Testis (tissue), 2 donors: ENCODE measurements at regions not wholly inside any gene's neighbourhood (a gene's known extent, or its start where the extent isn't known, plus 50 kb on each side); places are given as distances from the start of the nearest gene placed in this dataset.

Experiments
- DNase-seq: peaks from one replicate; pipeline ENCODE4 v3.0.0-alpha.2; 2019
- H3K27ac ChIP-seq, 2 donors: fragments of 200-600 bp; sonication (generic); one replicate each; pipeline ENCODE4 v1.5.1; 2019
- H3K27me3 ChIP-seq: fragments of 200-600 bp; sonication (generic); one replicate; pipeline ENCODE4 v1.5.1; 2019
- H3K36me3 ChIP-seq: fragments of 200-600 bp; sonication (generic); one replicate; pipeline ENCODE4 v1.5.1; 2017; ENCODE audit warnings: low read depth; ENCODE audit errors: missing control alignments
- H3K4me1 ChIP-seq: fragments of 200-600 bp; sonication (generic); one replicate; pipeline ENCODE4 v1.5.1; 2019
- H3K4me3 ChIP-seq, 2 donors: fragments of 200-600 bp; sonication (generic); one replicate each; pipeline ENCODE4 v1.5.1; 2017 to 2019
- H3K9me3 ChIP-seq: fragments of 200-600 bp; sonication (generic); one replicate; pipeline ENCODE4 v1.5.1; 2017
- POLR2A ChIP-seq: fragments of 450-650 bp; IDR thresholded peaks from one replicate; pipeline ENCODE4 v1.6.1; 2017; ENCODE audit warnings: antibody characterized with exemption, mild to moderate bottlenecking, moderate library complexity
- WGBS, 2 donors: methylation state at CpG; one replicate each; pipeline ENCODE4 v1.1.5; 2018; 5-methylcytosine and 5-hydroxymethylcytosine counted together
- intact Hi-C: fragments of 100-400 bp; cut with DNase I; formaldehyde crosslinking; loops from one replicate; pipeline ENCODE4 v1.15.1; 2023; ENCODE audit warnings: low total_unique reads
- TF ChIP-seq, protein P1 (sequence below), 3 experiments: fragments of 450-650 bp in 2 of 3; fragments of 200-600 bp in 1 of 3; sonication (generic) in 1 of 3; IDR thresholded peaks; one replicate each; pipeline ENCODE4 v1.5.1; 2016 to 2019; ENCODE audit warnings: antibody characterized with exemption in 3 of 3, mild to moderate bottlenecking in 2 of 3, moderate library complexity in 1 of 3

DNA sequence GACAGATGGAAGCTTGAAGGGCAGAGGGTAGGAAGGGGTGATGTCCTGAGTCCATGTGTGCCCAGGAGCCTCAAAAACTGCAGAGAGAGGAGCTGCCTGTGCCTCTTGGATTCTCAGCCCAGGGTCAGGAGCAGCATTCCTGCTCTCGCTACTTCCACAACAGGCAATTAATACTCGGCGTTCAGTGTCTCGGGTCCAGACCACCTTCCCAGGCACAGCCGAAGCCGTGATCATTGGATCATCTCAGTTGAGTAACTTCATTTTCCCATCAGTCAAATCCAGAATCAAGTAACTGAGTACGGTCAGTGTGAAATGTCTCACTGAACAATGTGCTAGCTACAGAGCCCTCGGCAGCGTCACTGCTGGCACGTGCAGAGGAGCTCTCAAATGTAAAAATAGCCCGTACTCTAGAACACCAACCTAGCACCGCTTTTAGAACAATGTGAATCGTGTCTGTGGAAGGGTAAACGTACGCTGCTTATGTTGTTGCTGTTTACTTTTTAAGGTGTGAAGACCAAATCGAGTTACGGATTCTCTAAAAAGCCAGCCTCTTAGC lies 63.5 kb upstream of the IRX4 start:
- no peak for DNase-seq
- no peak overlapping the region for H3K27ac ChIP-seq
- TF ChIP-seq, protein P1, sequence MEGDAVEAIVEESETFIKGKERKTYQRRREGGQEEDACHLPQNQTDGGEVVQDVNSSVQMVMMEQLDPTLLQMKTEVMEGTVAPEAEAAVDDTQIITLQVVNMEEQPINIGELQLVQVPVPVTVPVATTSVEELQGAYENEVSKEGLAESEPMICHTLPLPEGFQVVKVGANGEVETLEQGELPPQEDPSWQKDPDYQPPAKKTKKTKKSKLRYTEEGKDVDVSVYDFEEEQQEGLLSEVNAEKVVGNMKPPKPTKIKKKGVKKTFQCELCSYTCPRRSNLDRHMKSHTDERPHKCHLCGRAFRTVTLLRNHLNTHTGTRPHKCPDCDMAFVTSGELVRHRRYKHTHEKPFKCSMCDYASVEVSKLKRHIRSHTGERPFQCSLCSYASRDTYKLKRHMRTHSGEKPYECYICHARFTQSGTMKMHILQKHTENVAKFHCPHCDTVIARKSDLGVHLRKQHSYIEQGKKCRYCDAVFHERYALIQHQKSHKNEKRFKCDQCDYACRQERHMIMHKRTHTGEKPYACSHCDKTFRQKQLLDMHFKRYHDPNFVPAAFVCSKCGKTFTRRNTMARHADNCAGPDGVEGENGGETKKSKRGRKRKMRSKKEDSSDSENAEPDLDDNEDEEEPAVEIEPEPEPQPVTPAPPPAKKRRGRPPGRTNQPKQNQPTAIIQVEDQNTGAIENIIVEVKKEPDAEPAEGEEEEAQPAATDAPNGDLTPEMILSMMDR (IDR thresholded peaks at IDR 0.05): no peak
- no peak for TF ChIP-seq POLR2A
- H3K4me1 ChIP-seq: no peaks in the 10 kb centered on the region
- no peaks in the 10 kb centered on the region for H3K36me3 ChIP-seq
- no peak overlapping the region for H3K4me3 ChIP-seq
- 84 to 89% methylated on average over 17 of the region's 17 CpGs for WGBS, 2 donors
- H3K27me3 ChIP-seq: no peaks in the 10 kb centered on the region
- H3K9me3 ChIP-seq: no peaks in the 10 kb centered on the region
- intact Hi-C loops: no loop called here

GRCh38 chr5:1945606-1946005 lies 62.9 kb upstream of the IRX4 start:
- TF ChIP-seq, protein P1 (IDR thresholded peaks at IDR 0.05): no peak
- no peak for TF ChIP-seq POLR2A
- 84 to 85% methylated on average over 13 of the region's 13 CpGs for WGBS, 2 donors
- Histone ChIP-seq H3K9me3 (no peaks in the 10 kb centered on the region), H3K27ac (no peak overlapping the region), H3K4me1 (no peaks in the 10 kb centered on the region), H3K27me3 (no peaks in the 10 kb centered on the region), H3K4me3 (no peak overlapping the region), H3K36me3 (no peaks in the 10 kb centered on the region)
- intact Hi-C loops: no loop called here
- no peak for DNase-seq

- no peak overlapping the region for H3K27ac ChIP-seq
- 80 to 81% methylated on average over 10 of the region's 10 CpGs for WGBS, 2 donors
- no peaks in the 10 kb centered on the region for H3K9me3 ChIP-seq
- H3K4me1 ChIP-seq: no peaks in the 10 kb centered on the region
- no peaks in the 10 kb centered on the region for H3K36me3 ChIP-seq
- H3K4me3 ChIP-seq: no peak overlapping the region
- DNase-seq: no peak
- TF ChIP-seq POLR2A: no peak
- TF ChIP-seq, protein P1 (IDR thresholded peaks at IDR 0.05): no peak
- intact Hi-C loops: no loop called here
- no peaks in the 10 kb centered on the region for H3K27me3 ChIP-seq
Observed at GRCh38 chr5:1944408-1944807, 61.7 kb upstream of the IRX4 start.

DNA sequence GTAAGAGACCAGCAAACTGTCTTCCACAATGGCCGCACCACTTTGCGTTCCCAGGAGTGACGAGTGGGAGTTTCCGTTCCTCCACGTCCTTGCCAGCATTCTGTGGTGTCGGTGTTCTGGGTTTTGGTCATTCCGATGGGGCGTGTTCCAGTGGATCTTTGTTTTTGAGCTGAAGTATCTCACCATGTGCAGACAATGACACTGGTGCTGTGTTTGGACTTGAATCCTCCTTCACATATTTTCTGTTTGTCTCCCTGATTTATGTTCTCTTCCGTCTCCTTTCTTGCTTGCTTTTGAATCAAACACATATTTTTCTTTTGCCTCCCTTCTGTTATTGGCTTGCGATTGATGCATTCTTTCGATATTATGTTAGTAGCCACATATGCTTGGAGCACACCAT lies 60.8 kb upstream of the IRX4 start:
- H3K9me3 ChIP-seq: no peaks in the 10 kb centered on the region
- H3K36me3 ChIP-seq: no peaks in the 10 kb centered on the region
- no peaks in the 10 kb centered on the region for H3K27me3 ChIP-seq
- no peak for TF ChIP-seq POLR2A
- TF ChIP-seq, protein P1 (IDR thresholded peaks at IDR 0.05): no peak
- intact Hi-C loops: no loop called here
- H3K4me3 ChIP-seq: no peak overlapping the region
- H3K27ac ChIP-seq: no peak overlapping the region
- 75 to 87% methylated on average over 11 of the region's 11 CpGs for WGBS, 2 donors
- no peak for DNase-seq
- H3K4me1 ChIP-seq: no peaks in the 10 kb centered on the region

DNA sequence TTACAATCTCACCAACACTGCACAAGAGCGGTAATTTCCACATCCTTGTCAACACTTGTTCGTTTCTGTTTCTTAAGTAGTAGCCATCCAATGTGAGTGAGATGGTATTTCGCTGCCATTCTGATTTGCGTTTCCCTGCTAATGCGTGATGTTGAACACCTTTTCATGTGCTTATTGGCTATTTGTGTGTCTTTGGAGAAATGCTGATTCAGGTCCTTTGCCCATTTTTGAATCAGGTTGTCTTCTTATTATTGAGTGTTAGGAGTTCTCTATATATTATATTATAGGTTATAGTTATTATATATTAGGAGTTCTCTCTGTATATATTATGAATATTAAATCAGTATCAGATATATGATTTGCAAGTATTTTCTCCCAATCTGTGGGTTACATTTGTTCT lies 59.9 kb upstream of the IRX4 start:
- 94 to 95% methylated on average over 5 of the region's 5 CpGs for WGBS, 2 donors
- Histone ChIP-seq H3K4me1 (no peaks in the 10 kb centered on the region), H3K9me3 (no peaks in the 10 kb centered on the region), H3K27ac (no peak overlapping the region), H3K27me3 (no peaks in the 10 kb centered on the region), H3K4me3 (no peak overlapping the region), H3K36me3 (no peaks in the 10 kb centered on the region)
- TF ChIP-seq POLR2A: no peak
- TF ChIP-seq, protein P1 (IDR thresholded peaks at IDR 0.05): no peak
- intact Hi-C loops: no loop called here
- no peak for DNase-seq
